Left ventricle myocardium inferior (tissue), 1 donor: ENCODE measurements at regions not wholly inside any gene's neighbourhood (a gene's known extent, or its start where the extent isn't known, plus 50 kb on each side); places are given as distances from the start of the nearest gene placed in this dataset.

Experiments used
- DNase-seq: peaks from one replicate; pipeline ENCODE4 v3.0.0-alpha.2; 2020
- H3K27ac ChIP-seq: fragments of 200-600 bp; replicated peaks from 2 replicates; pipeline ENCODE4 v1.8.0; 2021
- H3K27me3 ChIP-seq: fragments of 200-600 bp; 2 replicates; pipeline ENCODE4 v1.8.0; 2021; ENCODE audit warnings: low read depth
- H3K36me3 ChIP-seq: fragments of 200-600 bp; 2 replicates; pipeline ENCODE4 v1.8.0; 2021
- H3K4me1 ChIP-seq: fragments of 200-600 bp; 2 replicates; pipeline ENCODE4 v1.8.0; 2021
- H3K4me3 ChIP-seq: fragments of 200-600 bp; 2 replicates; pipeline ENCODE4 v1.8.0; 2021; ENCODE audit warnings: mild to moderate bottlenecking, moderate library complexity
- H3K9me3 ChIP-seq: fragments of 200-600 bp; replicated peaks from 2 replicates; pipeline ENCODE4 v1.8.0; 2021
- intact Hi-C: fragments of 100-400 bp; cut with micrococcal nuclease; formaldehyde crosslinking; loops from one replicate; pipeline ENCODE4 v1.11.0; 2022
- TF ChIP-seq, protein P1 (sequence below): fragments of 200-600 bp; IDR thresholded peaks from 2 replicates; pipeline ENCODE4 v1.8.0; 2021; ENCODE audit warnings: antibody characterized with exemption, mild to moderate bottlenecking, borderline replicate concordance
- donor health status: DM: no; HTN: yes; CAD: no; lungs with severe emphysema.

- H3K4me3 ChIP-seq: no peak overlapping the region
- TF ChIP-seq, protein P1, sequence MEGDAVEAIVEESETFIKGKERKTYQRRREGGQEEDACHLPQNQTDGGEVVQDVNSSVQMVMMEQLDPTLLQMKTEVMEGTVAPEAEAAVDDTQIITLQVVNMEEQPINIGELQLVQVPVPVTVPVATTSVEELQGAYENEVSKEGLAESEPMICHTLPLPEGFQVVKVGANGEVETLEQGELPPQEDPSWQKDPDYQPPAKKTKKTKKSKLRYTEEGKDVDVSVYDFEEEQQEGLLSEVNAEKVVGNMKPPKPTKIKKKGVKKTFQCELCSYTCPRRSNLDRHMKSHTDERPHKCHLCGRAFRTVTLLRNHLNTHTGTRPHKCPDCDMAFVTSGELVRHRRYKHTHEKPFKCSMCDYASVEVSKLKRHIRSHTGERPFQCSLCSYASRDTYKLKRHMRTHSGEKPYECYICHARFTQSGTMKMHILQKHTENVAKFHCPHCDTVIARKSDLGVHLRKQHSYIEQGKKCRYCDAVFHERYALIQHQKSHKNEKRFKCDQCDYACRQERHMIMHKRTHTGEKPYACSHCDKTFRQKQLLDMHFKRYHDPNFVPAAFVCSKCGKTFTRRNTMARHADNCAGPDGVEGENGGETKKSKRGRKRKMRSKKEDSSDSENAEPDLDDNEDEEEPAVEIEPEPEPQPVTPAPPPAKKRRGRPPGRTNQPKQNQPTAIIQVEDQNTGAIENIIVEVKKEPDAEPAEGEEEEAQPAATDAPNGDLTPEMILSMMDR: no peak
- H3K27ac ChIP-seq: no peak overlapping the region
- intact Hi-C loops: no loop called here
- peaks cover 22% of the 10 kb centered on the region for H3K9me3 ChIP-seq
- DNase-seq: no peak
- H3K4me1 ChIP-seq: no peaks in the 10 kb centered on the region
- no peaks in the 10 kb centered on the region for H3K36me3 ChIP-seq
- H3K27me3 ChIP-seq: no peaks in the 10 kb centered on the region
Measured at GRCh38 chr6:69494595-69494994, 302.2 kb downstream of the LMBRD1 start.

GRCh38 chr6:69489970-69490369 is 306.8 kb downstream of the LMBRD1 start:
- H3K4me3 ChIP-seq: no peak overlapping the region
- TF ChIP-seq, protein P1: no peak
- DNase-seq: no peak
- H3K9me3 ChIP-seq: peaks cover 51% of the 10 kb centered on the region
- no peaks in the 10 kb centered on the region for H3K4me1 ChIP-seq
- intact Hi-C loops: no loop called here
- no peaks in the 10 kb centered on the region for H3K27me3 ChIP-seq
- no peaks in the 10 kb centered on the region for H3K36me3 ChIP-seq
- no peak overlapping the region for H3K27ac ChIP-seq

DNA sequence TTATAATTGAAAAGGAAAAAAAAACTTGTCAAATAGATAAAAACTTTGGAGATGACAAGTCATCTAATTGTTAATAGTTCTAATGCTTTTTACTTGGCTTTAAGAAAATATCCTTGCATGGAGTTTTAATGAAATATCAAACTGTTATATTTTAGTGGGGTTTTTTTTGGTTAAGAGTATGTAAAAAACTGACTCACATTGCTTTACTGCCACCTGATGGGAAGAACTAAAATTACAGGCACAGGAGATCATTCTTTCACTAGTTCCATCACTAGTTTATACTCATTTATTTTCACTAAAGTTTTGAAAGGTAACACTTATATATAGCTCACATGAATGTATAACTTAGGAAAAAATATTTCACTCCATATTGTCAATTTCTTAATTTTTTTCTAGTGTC is 309.1 kb downstream of the LMBRD1 start:
- no peak overlapping the region for H3K27ac ChIP-seq
- no peak overlapping the region for H3K4me3 ChIP-seq
- DNase-seq: no peak
- H3K4me1 ChIP-seq: no peaks in the 10 kb centered on the region
- H3K9me3 ChIP-seq: peaks cover 34% of the 10 kb centered on the region
- intact Hi-C loops: no loop called here
- TF ChIP-seq, protein P1: peak; percentile 36
- H3K36me3 ChIP-seq: no peaks in the 10 kb centered on the region
- H3K27me3 ChIP-seq: no peaks in the 10 kb centered on the region

- DNase-seq: no peak
- H3K4me1 ChIP-seq: no peaks in the 10 kb centered on the region
- H3K4me3 ChIP-seq: no peak overlapping the region
- intact Hi-C loops: no loop called here
- no peaks in the 10 kb centered on the region for H3K36me3 ChIP-seq
- peaks cover 13% of the 10 kb centered on the region for H3K9me3 ChIP-seq
- no peak overlapping the region for H3K27ac ChIP-seq
- TF ChIP-seq, protein P1: no peak
- no peaks in the 10 kb centered on the region for H3K27me3 ChIP-seq
Measured at GRCh38 chr6:69466979-69467570, 329.7 kb downstream of the LMBRD1 start.

GRCh38 chr6:69465866-69466265 is 330.9 kb downstream of the LMBRD1 start:
- Histone ChIP-seq H3K36me3 (no peaks in the 10 kb centered on the region), H3K4me3 (no peak overlapping the region), H3K27me3 (no peaks in the 10 kb centered on the region), H3K27ac (no peak overlapping the region), H3K4me1 (no peaks in the 10 kb centered on the region), H3K9me3 (peaks cover 13% of the 10 kb centered on the region)
- TF ChIP-seq, protein P1: no peak
- DNase-seq: no peak
- intact Hi-C loops: no loop called here
